HCT116 (cell line): ENCODE measurements at regions not wholly inside any gene's neighbourhood (a gene's known extent, or its start where the extent isn't known, plus 50 kb on each side); places are given as distances from the start of the nearest gene placed in this dataset.

Experiments used
- ATAC-seq: fragments of 200-7000 bp; cut with Tn5 transposase; 2 replicates; pipeline ENCODE4 v1.9.1; 2020; ENCODE audit warnings: mild to moderate bottlenecking, moderate library complexity
- BruUV-seq: library from RNA; stranded (reverse); fragments of 400-500 nt; replicated peaks from 2 replicates; lab custom pipeline; 2021; lab: Mats Ljungman, UMichigan
- CTCF ChIA-PET: fragments of 300-600 bp; sonication (Branson Sonifier 250); formaldehyde crosslinking; loops from one replicate; lab custom pipeline; 2021; ENCODE audit warnings: antibody characterized with exemption; lab: Charles Lee
- POLR2A ChIA-PET: fragments of 300-600, 350-600 bp; sonication (Branson Sonifier 250); formaldehyde crosslinking; loops from one replicate; lab custom pipeline; 2021; ENCODE audit warnings: antibody characterized with exemption; lab: Charles Lee
- RAD21 ChIA-PET, 2 experiments: fragments of 300-600 bp; sonication (Branson Sonifier 250); formaldehyde crosslinking; loops; one replicate each; lab custom pipeline; 2023; ENCODE audit warnings: low total read pairs in 2 of 2; ENCODE audit not compliant: uncharacterized antibody in 2 of 2, unreplicated experiment in 2 of 2, low non-redundant PET in 1 of 2; lab: Charles Lee
- DNase-seq: peaks from one replicate; pipeline ENCODE4 v3.0.0-alpha.2; 2010; ENCODE audit warnings: low read depth, low spot score
- H2AFZ ChIP-seq: fragments of 200-600 bp; shearing (Covaris generic), sonication (generic); 2 replicates; pipeline ENCODE4 v1.6.1; 2017; ENCODE audit warnings: low read depth, mixed run types, mixed read lengths, antibody characterized with exemption, low read length; ENCODE audit not compliant: poor library complexity, severe bottlenecking
- H3K27ac ChIP-seq: 2 replicates; pipeline ENCODE4 v1.5.1; 2012; ENCODE audit warnings: low read depth, low read length
- H3K27me3 ChIP-seq: fragments of 200-600 bp; sonication (generic); 2 replicates; pipeline ENCODE4 v1.6.1; 2016; ENCODE audit warnings: mixed run types, low read length, mixed read lengths; ENCODE audit not compliant: insufficient read depth
- H3K36me3 ChIP-seq, 2 experiments: fragments of 200-500 bp in 1 of 2; fragments of 200-600 bp in 1 of 2; sonication (Bioruptor generic) in 1 of 2; sonication (generic) in 1 of 2; 2 replicates each; pipeline versions ENCODE4 v1.5.1 to v1.6.1; 2014 to 2016; ENCODE audit warnings: low read length in 2 of 2, inconsistent platforms in 1 of 2, mixed read lengths in 1 of 2, mixed run types in 1 of 2; ENCODE audit not compliant: insufficient read depth in 2 of 2, control insufficient read depth in 1 of 2
- H3K4me1 ChIP-seq, 2 experiments: fragments of 200-600 bp in 1 of 2; sonication (generic) in 1 of 2; 2 replicates each; pipeline versions ENCODE4 v1.5.1 to v1.6.1; 2012 to 2017; ENCODE audit warnings: low read length in 2 of 2, inconsistent platforms in 1 of 2, mild to moderate bottlenecking in 1 of 2, mixed read lengths in 1 of 2, mixed run types in 1 of 2, moderate library complexity in 1 of 2; ENCODE audit not compliant: insufficient read depth in 2 of 2, control insufficient read depth in 1 of 2
- H3K4me2 ChIP-seq: fragments of 200-600 bp; sonication (generic); 2 replicates; pipeline ENCODE4 v1.6.1; 2017; ENCODE audit warnings: mixed run types, low read length, mixed read lengths
- H3K4me3 ChIP-seq, 2 experiments: fragments of 200-600 bp in 1 of 2; sonication (generic) in 1 of 2; replicated peaks in 1 of 2; 2 replicates each; pipeline ENCODE4 v1.5.1; 2011 to 2016; ENCODE audit warnings: low read length in 2 of 2, control low read depth in 1 of 2, low read depth in 1 of 2, mild to moderate bottlenecking in 1 of 2, mixed read lengths in 1 of 2, mixed run types in 1 of 2
- H3K79me2 ChIP-seq: fragments of 200-600 bp; sonication (generic); 2 replicates; pipeline ENCODE4 v1.6.1; 2017; ENCODE audit warnings: mild to moderate bottlenecking, mixed run types, low read length, moderate library complexity, mixed read lengths; ENCODE audit not compliant: insufficient read depth
- H3K9ac ChIP-seq: fragments of 200-600 bp; sonication (generic); 2 replicates; pipeline ENCODE4 v1.6.1; 2016; ENCODE audit warnings: low read length, mixed read lengths
- H3K9me2 ChIP-seq: fragments of 200-600 bp; sonication (generic), shearing (Covaris generic); 2 replicates; pipeline ENCODE4 v1.6.1; 2017; ENCODE audit warnings: mixed run types, mild to moderate bottlenecking, moderate library complexity; ENCODE audit not compliant: insufficient read depth
- H3K9me3 ChIP-seq, 2 experiments: fragments of 200-500 bp in 1 of 2; fragments of 200-600 bp in 1 of 2; sonication (Bioruptor generic) in 1 of 2; sonication (generic) in 1 of 2; 2 replicates each; pipeline ENCODE4 v1.6.1; 2014 to 2017; ENCODE audit warnings: low read length in 2 of 2, mixed read lengths in 2 of 2, inconsistent platforms in 1 of 2, low read depth in 1 of 2, mild to moderate bottlenecking in 1 of 2, mixed run types in 1 of 2, moderate library complexity in 1 of 2; ENCODE audit not compliant: control insufficient read depth in 1 of 2, insufficient read depth in 1 of 2
- H4K20me1 ChIP-seq: fragments of 200-600 bp; sonication (generic), shearing (Covaris generic); 2 replicates; pipeline ENCODE4 v1.6.1; 2017; ENCODE audit warnings: mixed run types, mild to moderate bottlenecking, moderate library complexity; ENCODE audit not compliant: insufficient read depth
- CEBPB ChIP-seq: IDR thresholded peaks from 2 replicates; pipeline ENCODE4 v1.6.1; 2012; ENCODE audit warnings: low read depth
- EGR1 ChIP-seq: IDR thresholded peaks from 2 replicates; pipeline ENCODE4 v1.6.1; 2012; ENCODE audit warnings: low read depth
- EZH2phosphoT487 ChIP-seq: fragments of 200-600 bp; IDR thresholded peaks from 2 replicates; pipeline ENCODE4 v1.6.1; 2018; ENCODE audit warnings: antibody characterized with exemption, borderline replicate concordance
- FOSL1 ChIP-seq: IDR thresholded peaks from 2 replicates; pipeline ENCODE4 v1.6.1; 2012; ENCODE audit warnings: low read depth
- POLR2A ChIP-seq: IDR thresholded peaks from 2 replicates; pipeline ENCODE4 v1.7.0; 2011; ENCODE audit warnings: borderline replicate concordance; ENCODE audit not compliant: insufficient read depth, insufficient read length; ENCODE audit errors: extremely low read depth
- SRF ChIP-seq: IDR thresholded peaks from 2 replicates; pipeline ENCODE4 v1.6.1; 2012; ENCODE audit warnings: low read depth
- intact Hi-C: fragments of 100-400 bp; cut with micrococcal nuclease; formaldehyde crosslinking; loops from 2 replicates; pipeline ENCODE4 v1.10.0; 2022
- TF ChIP-seq, protein P1 (sequence below): IDR thresholded peaks from 2 replicates; pipeline ENCODE4 v1.6.1; 2012; ENCODE audit warnings: low read depth

DNA sequence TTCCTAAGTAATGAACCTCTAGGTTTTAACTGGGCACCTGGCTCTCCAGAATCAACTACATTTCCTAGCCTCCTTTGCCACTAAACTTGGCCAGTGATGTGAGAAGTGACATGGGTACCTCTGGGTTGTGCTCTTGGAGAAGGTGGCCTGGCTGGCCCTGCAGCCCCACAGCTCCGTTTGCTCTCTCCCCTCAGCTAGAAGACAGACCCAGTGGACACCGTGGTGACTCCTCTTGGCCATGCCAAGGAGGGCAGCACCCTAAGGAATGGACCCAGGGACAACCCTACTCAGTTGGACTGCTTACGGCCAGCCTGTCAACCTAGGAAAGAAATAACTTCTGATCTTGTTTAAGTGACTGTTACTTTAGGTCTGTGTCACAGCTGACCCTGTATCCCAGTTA is 151.4 kb downstream of the TMEM132E start:
- RAD21 ChIA-PET, result no interaction called here
- no peaks in the 10 kb centered on the region for H4K20me1 ChIP-seq
- CTCF ChIA-PET, result no interaction called here
- intact Hi-C loops, result no loop called here
- H3K9me2 ChIP-seq, result no peaks in the 10 kb centered on the region
- H3K9me3 ChIP-seq, result no peaks in the 10 kb centered on the region
- POLR2A ChIA-PET, result no interaction called here
- H2AFZ ChIP-seq, result no peak overlapping the region
- no peak overlapping the region for H3K4me2 ChIP-seq
- peaks cover 57% of the 10 kb centered on the region for H3K27me3 ChIP-seq
- H3K9ac ChIP-seq, result no peak overlapping the region
- H3K4me3 ChIP-seq, result no peak overlapping the region
- H3K36me3 ChIP-seq, result no peaks in the 10 kb centered on the region
- TF ChIP-seq EGR1, result no peak
- TF ChIP-seq, all 23 proteins: peak for 0
- ATAC-seq (no peak), DNase-seq (no peak)
- Histone ChIP-seq H3K79me2 (no peaks in the 10 kb centered on the region), H3K4me1 (no peaks in the 10 kb centered on the region), H3K27ac (no peak overlapping the region)
- no TSS peak for BruUV-seq

DNA sequence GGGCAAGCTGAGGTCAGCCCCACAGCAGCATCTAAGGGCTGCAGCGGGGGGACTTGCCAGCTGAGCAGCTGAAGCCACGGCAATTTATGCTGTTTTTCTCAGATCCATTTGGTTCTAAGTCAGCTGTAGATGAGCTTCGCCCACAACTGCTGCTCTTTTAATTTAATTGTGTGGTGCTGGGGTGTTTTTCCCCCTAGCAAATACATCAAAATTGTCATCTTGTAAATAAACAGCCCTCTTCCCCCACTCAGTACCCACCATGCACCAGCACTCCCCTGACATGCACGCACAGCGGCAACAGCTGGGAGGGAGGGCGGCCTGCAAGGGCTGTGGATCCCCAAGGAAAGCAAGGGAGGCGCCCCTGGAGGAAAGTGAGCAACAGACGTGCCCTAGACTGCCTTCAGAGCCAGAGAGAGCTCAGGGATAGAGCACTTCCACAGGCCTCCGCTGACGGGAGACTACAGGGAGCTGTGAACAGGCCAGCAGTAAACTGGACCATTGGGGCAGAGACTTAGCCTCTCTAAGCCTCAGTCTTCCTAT is 149.5 kb downstream of the TMEM132E start:
- no peak overlapping the region for H3K27ac ChIP-seq
- no peaks in the 10 kb centered on the region for H3K4me1 ChIP-seq
- H3K9me3 ChIP-seq, result no peaks in the 10 kb centered on the region
- H3K27me3 ChIP-seq, result peaks cover 49% of the 10 kb centered on the region
- H3K9ac ChIP-seq, result no peak overlapping the region
- no peaks in the 10 kb centered on the region for H3K9me2 ChIP-seq
- H2AFZ ChIP-seq, result no peak overlapping the region
- ChIA-PET RAD21 (no interaction called here), CTCF (no interaction called here), POLR2A (no interaction called here)
- DNase-seq, result no peak
- no peaks in the 10 kb centered on the region for H3K79me2 ChIP-seq
- intact Hi-C loops, result no loop called here
- no TSS peak for BruUV-seq
- no peaks in the 10 kb centered on the region for H3K36me3 ChIP-seq
- no peaks in the 10 kb centered on the region for H4K20me1 ChIP-seq
- no peak overlapping the region for H3K4me3 ChIP-seq
- TF ChIP-seq SRF (no peak), FOSL1 (no peak), CEBPB (no peak), EGR1 (no peak), POLR2A (no peak), EZH2phosphoT487 (no peak)
- TF ChIP-seq, protein P1, sequence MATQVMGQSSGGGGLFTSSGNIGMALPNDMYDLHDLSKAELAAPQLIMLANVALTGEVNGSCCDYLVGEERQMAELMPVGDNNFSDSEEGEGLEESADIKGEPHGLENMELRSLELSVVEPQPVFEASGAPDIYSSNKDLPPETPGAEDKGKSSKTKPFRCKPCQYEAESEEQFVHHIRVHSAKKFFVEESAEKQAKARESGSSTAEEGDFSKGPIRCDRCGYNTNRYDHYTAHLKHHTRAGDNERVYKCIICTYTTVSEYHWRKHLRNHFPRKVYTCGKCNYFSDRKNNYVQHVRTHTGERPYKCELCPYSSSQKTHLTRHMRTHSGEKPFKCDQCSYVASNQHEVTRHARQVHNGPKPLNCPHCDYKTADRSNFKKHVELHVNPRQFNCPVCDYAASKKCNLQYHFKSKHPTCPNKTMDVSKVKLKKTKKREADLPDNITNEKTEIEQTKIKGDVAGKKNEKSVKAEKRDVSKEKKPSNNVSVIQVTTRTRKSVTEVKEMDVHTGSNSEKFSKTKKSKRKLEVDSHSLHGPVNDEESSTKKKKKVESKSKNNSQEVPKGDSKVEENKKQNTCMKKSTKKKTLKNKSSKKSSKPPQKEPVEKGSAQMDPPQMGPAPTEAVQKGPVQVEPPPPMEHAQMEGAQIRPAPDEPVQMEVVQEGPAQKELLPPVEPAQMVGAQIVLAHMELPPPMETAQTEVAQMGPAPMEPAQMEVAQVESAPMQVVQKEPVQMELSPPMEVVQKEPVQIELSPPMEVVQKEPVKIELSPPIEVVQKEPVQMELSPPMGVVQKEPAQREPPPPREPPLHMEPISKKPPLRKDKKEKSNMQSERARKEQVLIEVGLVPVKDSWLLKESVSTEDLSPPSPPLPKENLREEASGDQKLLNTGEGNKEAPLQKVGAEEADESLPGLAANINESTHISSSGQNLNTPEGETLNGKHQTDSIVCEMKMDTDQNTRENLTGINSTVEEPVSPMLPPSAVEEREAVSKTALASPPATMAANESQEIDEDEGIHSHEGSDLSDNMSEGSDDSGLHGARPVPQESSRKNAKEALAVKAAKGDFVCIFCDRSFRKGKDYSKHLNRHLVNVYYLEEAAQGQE, result no peak
- TF ChIP-seq, all 23 proteins: peak for 0
- ATAC-seq, result no peak
- no peak overlapping the region for H3K4me2 ChIP-seq
